Smooth muscle cell (in vitro differentiated cells): ENCODE measurements at regions not wholly inside any gene's neighbourhood (a gene's known extent, or its start where the extent isn't known, plus 50 kb on each side); places are given as distances from the start of the nearest gene placed in this dataset.

Source experiments
- DNase-seq: peaks from one replicate; lab custom pipeline; 2025; ENCODE audit not compliant: unreplicated experiment; lab: John Stamatoyannopoulos, UW
- H2AFZ ChIP-seq: fragments of 200-600 bp; sonication (generic); 2 replicates; pipeline ENCODE4 v1.6.0; 2016; ENCODE audit warnings: antibody characterized with exemption, low read depth, mild to moderate bottlenecking
- H3F3A ChIP-seq: fragments of 200-600 bp; sonication (generic); 2 replicates; pipeline ENCODE4 v1.6.0; 2017; ENCODE audit warnings: antibody characterized with exemption, low read depth
- H3K27ac ChIP-seq: fragments of 200-600 bp; sonication (generic); 2 replicates; pipeline ENCODE4 v1.5.1; 2016; ENCODE audit warnings: low read depth, mild to moderate bottlenecking
- H3K27me3 ChIP-seq: fragments of 200-600 bp; sonication (generic); 2 replicates; pipeline ENCODE4 v1.6.1; 2016; ENCODE audit warnings: low read depth, mild to moderate bottlenecking
- H3K36me3 ChIP-seq: fragments of 200-600 bp; sonication (generic); 2 replicates; pipeline ENCODE4 v1.5.1; 2016; ENCODE audit warnings: low read depth
- H3K4me1 ChIP-seq: fragments of 200-600 bp; sonication (generic); 2 replicates; pipeline ENCODE4 v1.5.1; 2016; ENCODE audit warnings: low read depth
- H3K4me2 ChIP-seq: fragments of 200-600 bp; sonication (generic); 2 replicates; pipeline ENCODE4 v1.6.0; 2016; ENCODE audit warnings: mild to moderate bottlenecking
- H3K4me3 ChIP-seq: fragments of 200-600 bp; sonication (generic); 2 replicates; pipeline ENCODE4 v1.5.1; 2016; ENCODE audit warnings: mild to moderate bottlenecking
- H3K79me2 ChIP-seq: fragments of 200-600 bp; sonication (generic); 2 replicates; pipeline ENCODE4 v1.6.0; 2016; ENCODE audit warnings: low read depth, mild to moderate bottlenecking
- H3K9ac ChIP-seq: fragments of 200-600 bp; sonication (generic); 2 replicates; pipeline ENCODE4 v1.6.0; 2016; ENCODE audit warnings: low read depth
- H3K9me3 ChIP-seq: fragments of 200-600 bp; sonication (generic); replicated peaks from 2 replicates; pipeline ENCODE4 v1.5.1; 2016; ENCODE audit warnings: low read depth
- H4K20me1 ChIP-seq: fragments of 200-600 bp; sonication (generic); 2 replicates; pipeline ENCODE4 v1.6.0; 2016; ENCODE audit warnings: low read depth
- CTCF ChIP-seq: fragments of 200-600 bp; sonication (generic); IDR thresholded peaks from 2 replicates; pipeline ENCODE4 v1.5.1; 2017; ENCODE audit warnings: borderline replicate concordance, mild to moderate bottlenecking, antibody characterized with exemption; ENCODE audit not compliant: insufficient read depth, poor library complexity, severe bottlenecking
- whole genome bisulfite sequencing: methylation state at CpG from one replicate; pipeline ENCODE4 v1.1.7; 2016; ENCODE audit warnings: low lambda C conversion rate; 5-methylcytosine and 5-hydroxymethylcytosine counted together

DNA sequence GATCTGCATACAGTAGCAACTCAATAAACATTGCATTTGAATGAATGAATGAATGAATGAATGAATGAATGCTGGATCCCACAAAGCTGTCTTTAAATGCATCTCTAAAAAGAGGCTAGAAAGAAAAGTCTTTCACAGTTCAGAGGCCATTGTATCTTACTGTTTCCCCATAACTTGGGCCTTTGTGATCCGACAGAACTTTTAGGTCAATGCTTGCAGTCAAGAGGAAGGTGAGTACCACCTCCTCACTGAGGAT lies 119.9 kb upstream of the COPS8 start:
- Histone ChIP-seq H3K4me1 (no peaks in the 10 kb centered on the region), H2AFZ (no peak overlapping the region), H3K79me2 (no peaks in the 10 kb centered on the region), H3F3A (no peaks in the 10 kb centered on the region), H3K4me3 (no peak overlapping the region), H3K36me3 (no peaks in the 10 kb centered on the region), H4K20me1 (no peaks in the 10 kb centered on the region), H3K9ac (no peak overlapping the region), H3K9me3 (no peaks in the 10 kb centered on the region), H3K27ac (no peak overlapping the region), H3K27me3 (no peaks in the 10 kb centered on the region), H3K4me2 (no peak overlapping the region)
- no peak for TF ChIP-seq CTCF
- WGBS, result 43% methylated on average over 1 of the region's 1 CpG
- no peak for DNase-seq

DNA sequence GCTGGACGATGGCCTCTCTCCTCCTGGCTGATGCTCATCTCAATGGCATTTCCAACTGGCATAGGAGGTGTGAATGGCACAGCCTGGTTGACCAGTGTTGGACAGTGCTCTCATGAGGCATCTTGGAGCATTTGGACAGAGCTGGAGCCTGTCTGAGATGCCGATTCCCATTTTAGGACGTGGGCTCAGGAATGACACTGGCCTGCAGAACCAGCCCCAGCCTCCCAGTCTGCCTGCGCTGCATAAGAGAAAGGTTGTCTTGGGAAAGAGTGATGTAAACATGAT lies 118.2 kb upstream of the COPS8 start:
- no peaks in the 10 kb centered on the region for H3K9me3 ChIP-seq

GRCh38 chr2:236968101-236968879 lies 117.4 kb upstream of the COPS8 start:
- Histone ChIP-seq H3K27ac (no peak overlapping the region), H3K4me2 (no peak overlapping the region), H4K20me1 (no peaks in the 10 kb centered on the region), H2AFZ (no peak overlapping the region), H3K9ac (no peak overlapping the region), H3K4me3 (no peak overlapping the region), H3K27me3 (no peaks in the 10 kb centered on the region), H3K9me3 (no peaks in the 10 kb centered on the region), H3K36me3 (no peaks in the 10 kb centered on the region), H3K4me1 (peaks cover 11% of the 10 kb centered on the region), H3F3A (peaks cover 7% of the 10 kb centered on the region), H3K79me2 (no peaks in the 10 kb centered on the region)
- DNase-seq, result no peak
- WGBS, result 74% methylated on average over 10 of the region's 10 CpGs
- TF ChIP-seq CTCF, result no peak

More for the DNA sequence above, 118.2 kb upstream of the COPS8 start:
- Histone ChIP-seq H3F3A (peaks cover 5% of the 10 kb centered on the region), H3K79me2 (no peaks in the 10 kb centered on the region), H3K36me3 (no peaks in the 10 kb centered on the region), H3K27ac (no peak overlapping the region), H3K4me3 (no peak overlapping the region), H3K4me1 (peaks cover 4% of the 10 kb centered on the region), H3K9ac (no peak overlapping the region), H3K4me2 (no peak overlapping the region), H2AFZ (no peak overlapping the region), H3K27me3 (no peaks in the 10 kb centered on the region), H4K20me1 (no peaks in the 10 kb centered on the region)
- no peak for TF ChIP-seq CTCF
- no peak for DNase-seq
- 82% methylated on average over 4 of the region's 4 CpGs for WGBS

DNA sequence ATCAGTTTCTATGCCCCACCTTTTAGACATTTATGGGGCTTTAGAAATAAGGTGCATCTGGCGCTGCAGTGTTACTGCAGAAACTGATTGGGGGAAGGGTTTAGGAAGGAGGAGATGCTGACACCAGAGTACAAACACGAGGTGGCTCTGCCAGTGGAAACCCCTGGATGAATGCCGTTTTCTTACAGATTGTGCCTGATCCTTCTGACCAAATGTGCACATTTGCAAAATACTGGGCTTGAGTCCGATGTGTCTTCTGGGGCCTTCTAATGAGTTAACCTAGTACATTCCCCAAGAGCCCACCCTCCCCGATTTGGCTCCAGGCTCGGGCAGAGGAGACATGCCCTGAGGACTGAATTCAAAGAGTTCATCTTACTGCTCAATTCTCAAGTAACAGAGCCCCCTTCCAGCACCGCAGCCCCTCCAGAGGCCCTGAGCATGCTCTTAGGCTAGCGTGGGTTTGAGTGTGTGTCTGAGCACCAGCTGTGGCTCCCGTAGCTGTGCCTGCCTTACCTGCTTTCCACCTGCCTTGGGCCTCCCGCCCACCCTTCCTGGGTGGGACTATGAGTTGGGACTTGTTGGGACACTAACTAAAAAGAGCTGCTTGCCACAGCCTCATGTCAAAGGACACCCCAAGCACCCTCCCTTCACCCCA lies 116.7 kb upstream of the COPS8 start:
- Histone ChIP-seq H3F3A (peaks cover 7% of the 10 kb centered on the region), H3K4me2 (no peak overlapping the region), H4K20me1 (no peaks in the 10 kb centered on the region), H3K4me3 (no peak overlapping the region), H3K4me1 (peaks cover 11% of the 10 kb centered on the region), H3K9ac (no peak overlapping the region), H2AFZ (no peak overlapping the region), H3K27ac (no peak overlapping the region), H3K27me3 (no peaks in the 10 kb centered on the region), H3K36me3 (no peaks in the 10 kb centered on the region), H3K79me2 (no peaks in the 10 kb centered on the region), H3K9me3 (no peaks in the 10 kb centered on the region)
- TF ChIP-seq CTCF, result no peak
- 82% methylated on average over 9 of the region's 10 CpGs for WGBS
- no peak for DNase-seq
